ENCODE measurements at regions not wholly inside any gene's neighbourhood (a gene's known extent, or its start where the extent isn't known, plus 50 kb on each side); places are given as distances from the start of the nearest gene placed in this dataset.

GRCh38 chr12:3991798-3992580 lies 118.8 kb upstream of the PARP11 start:
- BruUV-seq (replicated peaks), result no TSS peak
- Histone ChIP-seq H4K20me1 (replicated peaks; ENCODE audit: control insufficient read depth, extremely low read depth, insufficient read depth, low read length) (no peaks in the 10 kb centered on the region), H3K27ac (ENCODE audit: insufficient read depth, low read depth, low read length) (no peak overlapping the region), H3K9me1 (replicated peaks; ENCODE audit: control insufficient read depth, extremely low read depth, insufficient read depth, low read length) (no peaks in the 10 kb centered on the region), H3K9ac (replicated peaks; ENCODE audit: extremely low read depth, insufficient read depth, low read length) (no peak overlapping the region), H3K79me2 (ENCODE audit: control insufficient read depth, insufficient read depth, low read length) (no peaks in the 10 kb centered on the region), H3K4me1 (ENCODE audit: control insufficient read depth, extremely low read depth, insufficient read depth, low read length) (no peaks in the 10 kb centered on the region), H3K27me3 (ENCODE audit: control insufficient read depth in 2 of 2, insufficient read depth in 2 of 2, low read length in 2 of 2) (peaks cover 0 to 3% of the 10 kb centered on the region in 2 experiments), H3K4me2 (ENCODE audit: insufficient read depth, low read length) (no peak overlapping the region), H3K9me3 (replicated peaks; ENCODE audit: control insufficient read depth, insufficient read depth, low read length) (no peaks in the 10 kb centered on the region), H3K36me3 (ENCODE audit: control insufficient read depth in 2 of 2, extremely low read depth in 1 of 2, insufficient read depth in 2 of 2, low read length in 2 of 2) (no peaks in the 10 kb centered on the region), H2AFZ (ENCODE audit: low read depth, low read length) (no peak overlapping the region), H3K4me3 (replicated peaks in 1 of 3; ENCODE audit: insufficient read depth in 1 of 3, low read depth in 1 of 3, low read length in 3 of 3) (no peak overlapping the region)
- DNase-seq (ENCODE audit: low read depth, low spot score), result no peak
- ChIA-PET CTCF (interaction anchor here (3.7 to 13.7 kb wide), 2 partner anchors 46 to 285 kb away, joined by 15 to 231 read pairs; no protein-coding TSS in a partner anchor), POLR2A (no interaction called here)
- dilution Hi-C loops (cut with MboI; ENCODE audit: extremely low pct_ligation_motif_present, low sequenced_read_pairs) (no loop called here), intact Hi-C loops (cut with micrococcal nuclease) (no loop called here)
- TF ChIP-seq FOS (IDR thresholded peaks at IDR 0.05; ENCODE audit: borderline replicate concordance, insufficient read depth, low read length) (no peak), GATA2 (IDR thresholded peaks at IDR 0.05; ENCODE audit: insufficient read depth, insufficient read length, low read depth, low read length) (no peak), EZH2 (IDR thresholded peaks at IDR 0.05; ENCODE audit: borderline replicate concordance, low read depth, low read length, severe bottlenecking) (no peak), MYC (IDR thresholded peaks at IDR 0.05; ENCODE audit: low read depth, low read length) (no peak), JUN (IDR thresholded peaks at IDR 0.05; ENCODE audit: borderline replicate concordance, insufficient read depth, insufficient read length, low read depth) (no peak), POLR2A (IDR thresholded peaks at IDR 0.05; ENCODE audit: low read depth, low read length) (no peak)
- FAIRE-seq, result no peak

All from endothelial cell of umbilical vein (primary cell).